Hepatocyte (in vitro differentiated cells): ENCODE measurements at regions not wholly inside any gene's neighbourhood (a gene's known extent, or its start where the extent isn't known, plus 50 kb on each side); places are given as distances from the start of the nearest gene placed in this dataset.

Source experiments
- DNase-seq: peaks from one replicate; pipeline ENCODE4 v3.0.0-alpha.2; 2016; ENCODE audit warnings: low spot score
- H2AFZ ChIP-seq: fragments of 200-600 bp; sonication (generic); 2 replicates; pipeline ENCODE4 v1.6.0; 2016; ENCODE audit warnings: antibody characterized with exemption, mild to moderate bottlenecking
- H3K27ac ChIP-seq: fragments of 200-600 bp; sonication (generic); 2 replicates; pipeline ENCODE4 v1.5.1; 2016; ENCODE audit warnings: mild to moderate bottlenecking
- H3K27me3 ChIP-seq: fragments of 200-600 bp; sonication (generic); 2 replicates; pipeline ENCODE4 v1.6.1; 2016
- H3K36me3 ChIP-seq: fragments of 200-600 bp; sonication (generic); replicated peaks from 2 replicates; pipeline ENCODE4 v1.5.1; 2016; ENCODE audit warnings: low read depth; ENCODE audit not compliant: insufficient read depth
- H3K4me1 ChIP-seq: fragments of 200-600 bp; sonication (generic); 2 replicates; pipeline ENCODE4 v1.5.1; 2016; ENCODE audit warnings: mild to moderate bottlenecking, moderate library complexity; ENCODE audit not compliant: insufficient read depth
- H3K4me2 ChIP-seq: fragments of 200-600 bp; sonication (generic); 2 replicates; pipeline ENCODE4 v1.6.0; 2016
- H3K4me3 ChIP-seq: fragments of 200-600 bp; sonication (generic); 2 replicates; pipeline ENCODE4 v1.5.1; 2016; ENCODE audit warnings: mild to moderate bottlenecking
- H3K79me2 ChIP-seq: fragments of 200-600 bp; sonication (generic); 2 replicates; pipeline ENCODE4 v1.6.0; 2017; ENCODE audit warnings: mild to moderate bottlenecking
- H3K9me2 ChIP-seq: fragments of 200-600 bp; sonication (generic); replicated peaks from 2 replicates; pipeline ENCODE4 v1.6.0; 2017; ENCODE audit warnings: mild to moderate bottlenecking; ENCODE audit not compliant: insufficient read depth
- H3K9me3 ChIP-seq: fragments of 200-600 bp; sonication (generic); 2 replicates; pipeline ENCODE4 v1.5.1; 2016; ENCODE audit warnings: low read depth, mild to moderate bottlenecking
- H4K20me1 ChIP-seq: fragments of 200-600 bp; sonication (generic); 2 replicates; pipeline ENCODE4 v1.6.0; 2016; ENCODE audit warnings: mild to moderate bottlenecking; ENCODE audit not compliant: insufficient read depth, poor library complexity, severe bottlenecking
- CTCF ChIP-seq: fragments of 200-600 bp; sonication (generic); IDR thresholded peaks from 2 replicates; pipeline ENCODE4 v1.5.1; 2016; ENCODE audit warnings: antibody characterized with exemption, mild to moderate bottlenecking; ENCODE audit not compliant: poor library complexity
- EZH2 ChIP-seq: fragments of 200-600 bp; sonication (generic); IDR thresholded peaks from 2 replicates; pipeline ENCODE4 v1.6.1; 2016; ENCODE audit warnings: antibody characterized with exemption, mild to moderate bottlenecking, borderline replicate concordance
- EZH2phosphoT487 ChIP-seq: fragments of 200-600 bp; sonication (generic); IDR thresholded peaks from one replicate; pipeline ENCODE4 v1.6.1; 2018; ENCODE audit warnings: antibody characterized with exemption, mild to moderate bottlenecking, low read depth, moderate library complexity; ENCODE audit not compliant: unreplicated experiment, severe bottlenecking
- WGBS: methylation state at CpG from one replicate; pipeline ENCODE4 v1.1.6; 2016; ENCODE audit warnings: low lambda C conversion rate; ENCODE audit errors: missing lambda C conversion rate; 5-methylcytosine and 5-hydroxymethylcytosine counted together

GRCh38 chr11:92511522-92512203 is 287.0 kb downstream of the FAT3 start:
- WGBS = 100% methylated on average over 1 of the region's 1 CpG

GRCh38 chr11:92512204-92512569 is 287.6 kb downstream of the FAT3 start:
- Histone ChIP-seq H2AFZ (no peak overlapping the region), H3K9me2 (no peaks in the 10 kb centered on the region), H3K36me3 (no peaks in the 10 kb centered on the region), H3K27me3 (no peaks in the 10 kb centered on the region), H3K9me3 (no peaks in the 10 kb centered on the region), H3K79me2 (no peaks in the 10 kb centered on the region), H4K20me1 (no peaks in the 10 kb centered on the region), H3K4me2 (no peak overlapping the region), H3K4me1 (no peaks in the 10 kb centered on the region), H3K27ac (no peak overlapping the region), H3K4me3 (no peak overlapping the region)
- DNase-seq = no peak
- TF ChIP-seq EZH2 (no peak), CTCF (no peak), EZH2phosphoT487 (no peak)

More at GRCh38 chr11:92511522-92512203, 287.0 kb downstream of the FAT3 start:
- Histone ChIP-seq H3K9me3 (no peaks in the 10 kb centered on the region), H3K4me1 (no peaks in the 10 kb centered on the region), H3K27me3 (no peaks in the 10 kb centered on the region), H3K4me2 (no peak overlapping the region), H3K27ac (no peak overlapping the region), H3K36me3 (no peaks in the 10 kb centered on the region), H3K79me2 (no peaks in the 10 kb centered on the region), H4K20me1 (no peaks in the 10 kb centered on the region), H2AFZ (no peak overlapping the region), H3K9me2 (no peaks in the 10 kb centered on the region), H3K4me3 (no peak overlapping the region)
- TF ChIP-seq CTCF = no peak
- TF ChIP-seq EZH2phosphoT487 = no peak
- no peak for TF ChIP-seq EZH2
- DNase-seq = no peak

GRCh38 chr11:92523611-92524010 is 299.0 kb downstream of the FAT3 start:
- Histone ChIP-seq H3K27ac (no peak overlapping the region), H3K9me3 (no peaks in the 10 kb centered on the region), H3K36me3 (no peaks in the 10 kb centered on the region), H3K79me2 (no peaks in the 10 kb centered on the region), H4K20me1 (no peaks in the 10 kb centered on the region), H3K9me2 (no peaks in the 10 kb centered on the region), H3K27me3 (no peaks in the 10 kb centered on the region), H3K4me1 (no peaks in the 10 kb centered on the region), H2AFZ (no peak overlapping the region), H3K4me2 (no peak overlapping the region), H3K4me3 (no peak overlapping the region)
- DNase-seq = no peak
- 74% methylated on average over 3 of the region's 3 CpGs for WGBS
- TF ChIP-seq CTCF = no peak
- no peak for TF ChIP-seq EZH2phosphoT487

- Histone ChIP-seq H3K27me3 (no peaks in the 10 kb centered on the region), H3K4me3 (no peak overlapping the region), H3K9me2 (no peaks in the 10 kb centered on the region), H3K36me3 (no peaks in the 10 kb centered on the region), H3K4me2 (no peak overlapping the region), H3K4me1 (no peaks in the 10 kb centered on the region), H4K20me1 (no peaks in the 10 kb centered on the region), H2AFZ (no peak overlapping the region), H3K27ac (no peak overlapping the region), H3K9me3 (no peaks in the 10 kb centered on the region), H3K79me2 (no peaks in the 10 kb centered on the region)
- TF ChIP-seq EZH2phosphoT487 = no peak
- no peak for DNase-seq
- WGBS = 96% methylated on average over 5 of the region's 5 CpGs
These were observed 299.9 kb downstream of the FAT3 start for GRCh38 chr11:92524542-92524941.
